NCI-H1092 treated with DMSO at 0.1 percent for 48 hours (cell line): ENCODE measurements at regions not wholly inside any gene's neighbourhood (a gene's known extent, or its start where the extent isn't known, plus 50 kb on each side); places are given as distances from the start of the nearest gene placed in this dataset.

Experiments
- DNase-seq: peaks from one replicate; lab custom pipeline; 2025; lab: John Stamatoyannopoulos, UW

DNA sequence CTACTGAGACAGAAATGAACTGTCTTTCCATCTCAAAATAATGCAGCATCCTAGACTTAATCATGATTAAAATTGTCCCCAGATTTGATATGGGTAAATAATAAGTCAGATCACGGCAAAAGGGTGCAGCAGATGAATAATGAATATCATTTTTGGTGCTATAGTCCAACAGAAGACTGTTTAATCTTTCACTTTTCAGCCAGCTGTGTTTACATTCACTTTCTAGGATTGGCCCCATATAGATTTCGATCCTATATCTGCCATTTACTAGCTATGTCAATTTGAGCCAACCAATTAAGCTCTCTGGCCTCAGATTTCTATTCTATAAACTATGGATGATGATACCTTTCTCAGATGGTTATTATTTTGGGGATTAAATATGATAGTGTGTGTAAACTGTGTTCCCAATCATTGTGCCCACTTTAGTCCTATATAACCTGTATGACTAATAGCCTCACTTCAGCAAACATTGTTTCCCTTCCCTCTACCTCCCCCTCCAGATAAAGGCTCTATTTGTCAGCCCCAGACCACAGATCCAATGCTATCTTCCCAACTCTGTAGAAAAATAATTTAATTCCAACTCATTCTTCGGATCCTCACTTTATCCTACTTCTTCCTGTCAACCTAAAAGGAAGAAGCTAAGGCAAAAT lies 53.6 kb upstream of the NT5E start:
- DNase-seq = no peak

DNA sequence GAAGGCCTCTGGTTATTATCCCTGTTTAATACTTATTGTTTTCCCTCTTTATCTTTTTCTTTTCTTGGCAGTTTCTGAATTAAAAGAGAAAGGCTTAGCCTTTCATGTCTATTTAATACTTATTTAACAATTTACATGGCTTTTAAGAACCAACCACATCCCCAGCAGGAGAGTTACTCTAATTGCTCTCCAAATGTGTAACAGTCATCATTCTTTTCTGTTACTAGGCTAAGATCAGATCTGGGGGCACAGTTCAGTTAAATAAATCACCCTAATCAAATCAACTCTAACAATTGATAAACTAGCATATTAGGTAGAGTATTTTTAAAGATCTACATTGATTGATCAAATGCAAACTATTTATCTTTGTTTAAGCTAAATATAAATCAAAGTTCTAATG lies 54.1 kb upstream of the NT5E start:
- no peak for DNase-seq

DNA sequence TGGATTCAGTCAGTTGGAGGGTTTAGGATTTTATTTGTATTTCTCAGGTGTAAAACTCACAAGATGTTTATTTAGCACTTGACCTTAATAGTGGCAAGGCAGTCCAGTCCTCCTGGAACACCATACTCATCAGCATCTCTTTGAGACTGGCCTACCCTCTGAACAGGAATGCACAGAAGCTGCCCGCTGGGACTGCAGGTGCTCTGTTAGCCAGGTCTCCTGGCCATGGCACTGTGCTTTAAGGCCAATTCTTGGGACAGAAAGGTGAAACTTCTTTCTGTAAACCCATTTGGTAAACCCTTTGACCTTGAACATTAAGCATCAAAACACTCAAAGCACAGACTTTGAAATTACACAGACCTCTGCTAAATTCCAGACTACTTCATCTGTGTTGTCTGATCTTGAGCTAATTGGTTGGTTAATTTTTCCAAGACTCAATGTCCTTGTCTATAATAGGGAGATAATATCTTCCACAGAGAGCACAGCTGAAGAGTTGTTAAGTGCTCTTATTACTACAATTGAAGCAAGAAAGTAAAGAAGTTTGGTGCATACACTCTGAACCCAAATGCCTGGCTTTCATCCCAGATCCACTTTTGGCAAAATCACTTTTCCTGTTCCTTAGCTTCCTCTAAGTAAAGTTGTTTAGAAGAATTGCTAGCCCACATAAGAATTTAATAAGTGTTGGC lies 54.9 kb upstream of the NT5E start:
- DNase-seq = no peak

DNA sequence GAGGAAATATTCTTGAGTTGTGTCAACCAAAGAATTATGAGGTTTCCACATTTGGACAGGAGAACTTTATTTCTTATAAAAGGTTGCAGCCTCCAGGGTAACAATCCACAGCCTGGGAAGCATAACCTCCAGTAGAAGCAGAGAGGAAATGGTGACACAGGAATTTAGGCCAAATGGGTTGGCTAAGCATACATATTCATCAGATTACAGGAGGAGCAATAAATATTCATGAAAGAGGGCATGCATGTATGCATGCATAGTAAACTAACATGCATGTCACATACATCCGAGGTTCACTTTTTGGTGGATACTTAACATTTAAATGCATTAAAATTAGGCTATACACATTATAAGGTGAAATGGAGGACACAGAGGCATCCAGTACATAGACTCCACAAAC lies 55.7 kb upstream of the NT5E start:
- DNase-seq = no peak

DNA sequence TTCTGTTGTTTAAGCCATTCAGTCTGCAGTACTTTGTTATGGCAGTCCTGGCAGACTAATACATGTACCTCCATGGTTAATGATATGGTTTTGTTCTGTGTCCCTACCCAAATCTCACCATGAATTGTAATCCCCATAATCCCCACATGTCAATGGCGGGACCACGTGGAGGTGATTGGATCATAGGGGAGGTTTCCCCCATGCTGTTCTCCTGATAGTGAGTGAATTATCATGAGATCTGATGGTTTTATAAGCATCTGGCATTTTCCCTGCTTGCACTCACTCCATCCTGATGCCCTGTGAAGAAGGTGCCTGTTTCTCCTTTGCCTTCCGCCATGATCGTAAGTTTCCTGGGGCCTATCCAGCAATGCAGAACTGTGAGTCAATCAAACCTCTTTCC lies 57.5 kb upstream of the NT5E start:
- DNase-seq = no peak

DNA sequence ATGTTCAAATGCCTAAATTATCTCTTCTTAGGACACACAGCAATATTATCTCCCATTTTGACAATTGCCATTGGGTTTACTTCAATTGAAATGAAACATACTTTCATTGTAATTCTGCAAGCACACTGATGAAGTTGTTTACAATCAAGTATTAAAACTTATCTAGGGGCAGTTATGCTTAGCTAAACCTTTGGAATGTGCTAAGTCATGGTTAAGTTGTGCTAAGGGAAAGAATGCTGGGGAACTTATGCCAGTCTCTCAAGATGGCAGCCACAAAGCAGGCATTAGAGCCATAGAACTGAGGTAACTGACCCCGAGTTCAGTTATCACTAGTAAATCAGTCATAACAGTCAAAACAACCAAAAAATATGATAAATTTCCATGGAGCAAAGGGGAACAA lies 59.1 kb upstream of the NT5E start:
- no peak for DNase-seq

DNA sequence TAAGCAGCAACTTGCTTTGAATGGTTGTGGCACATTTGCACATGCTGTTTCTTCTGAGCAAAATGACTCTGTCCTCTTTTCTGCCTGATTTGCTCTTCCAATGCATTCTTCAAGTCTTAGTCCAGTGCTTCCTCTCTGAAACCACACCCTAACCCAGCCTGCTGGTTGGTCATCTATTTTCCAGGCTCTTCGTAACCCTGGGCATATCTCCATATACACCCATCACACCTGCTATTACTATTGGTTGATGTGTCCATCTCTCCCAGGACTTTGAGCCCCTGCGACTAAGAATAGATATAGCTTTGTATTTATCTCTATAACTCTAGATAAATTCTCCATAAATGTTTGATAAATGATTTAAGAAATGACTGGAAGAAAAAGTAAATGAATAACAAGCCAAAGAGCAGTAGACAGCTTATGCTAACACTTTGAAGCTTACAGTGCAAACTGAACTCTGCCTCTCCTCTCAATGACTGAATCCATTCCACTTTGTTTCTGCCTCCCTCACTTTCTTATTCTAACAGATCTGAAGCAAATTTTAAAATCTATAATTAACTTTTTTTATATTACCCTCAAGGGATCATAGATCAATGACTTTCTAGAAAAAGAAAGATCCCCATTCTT lies 59.7 kb upstream of the NT5E start:
- DNase-seq = no peak

DNA sequence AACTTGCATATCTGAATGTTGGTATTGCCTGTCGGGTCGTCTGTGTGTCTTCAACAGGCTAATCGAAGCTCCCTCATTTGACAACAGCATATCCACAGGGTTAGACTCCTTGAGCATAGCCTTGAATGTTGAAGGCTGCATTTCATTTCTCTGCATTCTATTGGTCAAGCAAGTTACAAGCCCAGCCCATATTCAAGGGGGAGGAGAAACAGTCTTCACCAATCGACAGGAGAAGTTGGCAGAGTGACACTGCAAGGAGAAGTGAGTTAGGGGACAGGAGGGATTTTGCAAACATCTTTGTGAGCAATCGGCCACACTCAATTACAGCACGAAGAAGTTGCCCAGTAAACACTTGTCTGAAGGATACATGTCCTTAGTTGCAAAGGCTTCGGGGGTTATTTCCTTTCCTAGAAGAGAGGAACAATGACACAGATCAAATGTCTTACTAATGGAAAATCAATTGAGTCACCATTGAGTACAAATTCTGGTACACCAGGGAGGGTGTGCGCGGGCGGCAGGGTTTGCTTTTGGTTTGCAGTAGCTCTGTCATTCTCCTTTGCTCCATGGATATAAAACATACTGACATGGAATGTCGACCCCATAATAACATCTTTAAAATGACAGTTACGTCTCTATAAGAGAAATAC lies 60.6 kb upstream of the NT5E start:
- DNase-seq = no peak

DNA sequence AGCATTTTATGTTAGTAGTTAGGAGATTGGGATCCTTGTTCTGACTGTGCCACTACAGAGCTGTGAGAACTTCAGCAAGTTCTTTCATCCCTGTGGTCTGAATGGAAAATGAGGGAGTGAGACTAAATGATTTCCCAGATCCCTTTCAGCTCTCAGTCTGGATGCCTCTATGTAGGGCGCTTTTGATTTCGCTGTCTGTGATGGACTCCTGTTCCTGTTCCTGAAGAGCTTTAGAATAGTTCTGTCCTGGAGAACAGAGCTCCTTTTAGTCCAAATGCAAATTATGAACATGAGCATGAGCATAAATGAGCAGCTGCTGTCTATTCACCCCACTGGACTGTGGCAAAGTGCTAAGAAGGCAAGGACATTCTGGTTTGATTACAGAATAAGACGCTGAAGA lies 61.4 kb upstream of the NT5E start:
- no peak for DNase-seq

DNA sequence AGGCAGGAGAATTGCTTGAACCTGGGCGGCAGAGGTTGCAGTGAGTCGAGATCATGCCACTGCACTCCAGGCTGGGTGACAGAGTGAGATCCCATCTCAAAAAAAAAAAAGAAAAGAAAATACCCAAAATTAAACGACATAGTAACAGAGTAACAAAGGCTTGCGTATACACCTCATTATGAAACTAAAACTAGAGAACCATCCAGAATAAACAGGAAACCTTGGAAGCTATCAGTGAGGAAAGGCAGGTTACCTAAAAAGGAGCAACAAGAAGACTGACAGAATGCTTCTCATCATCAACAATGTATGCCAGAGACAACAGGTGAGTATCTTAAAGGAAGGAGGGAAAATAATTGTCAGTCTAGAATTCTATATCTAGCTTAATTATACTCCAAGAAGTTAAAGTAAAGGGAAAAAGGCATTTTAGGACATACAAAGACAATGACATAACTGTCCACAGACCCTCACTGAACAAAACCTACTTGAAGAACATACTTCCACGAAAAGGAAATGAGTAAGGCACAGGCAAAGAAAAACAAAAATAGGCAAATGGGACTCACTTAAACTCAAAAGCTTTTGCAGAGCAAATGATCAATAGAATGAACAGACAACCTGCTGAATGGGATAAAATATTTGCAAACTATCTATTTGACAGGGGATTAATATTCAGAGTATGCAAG lies 64.1 kb upstream of the NT5E start:
- no peak for DNase-seq

DNA sequence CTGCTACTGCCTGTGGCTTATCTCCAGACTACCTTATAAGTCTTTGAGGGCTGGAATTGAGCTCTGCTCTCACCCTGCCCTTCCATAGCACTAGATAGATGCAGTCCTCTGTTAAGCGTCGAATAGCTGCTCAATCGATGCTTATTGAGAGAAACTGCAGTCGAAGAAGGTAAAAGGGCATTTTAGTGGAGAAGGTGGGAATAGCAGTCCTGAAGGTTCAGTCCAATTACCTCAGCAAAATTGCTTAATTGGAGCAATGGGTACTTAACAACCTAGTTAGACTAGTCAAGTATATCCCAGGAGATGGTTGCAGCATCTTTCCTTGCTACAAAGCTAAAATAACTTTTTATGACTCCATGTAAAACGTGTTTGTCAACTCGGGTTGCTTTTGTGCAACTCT lies 66.8 kb upstream of the NT5E start:
- DNase-seq = no peak

DNA sequence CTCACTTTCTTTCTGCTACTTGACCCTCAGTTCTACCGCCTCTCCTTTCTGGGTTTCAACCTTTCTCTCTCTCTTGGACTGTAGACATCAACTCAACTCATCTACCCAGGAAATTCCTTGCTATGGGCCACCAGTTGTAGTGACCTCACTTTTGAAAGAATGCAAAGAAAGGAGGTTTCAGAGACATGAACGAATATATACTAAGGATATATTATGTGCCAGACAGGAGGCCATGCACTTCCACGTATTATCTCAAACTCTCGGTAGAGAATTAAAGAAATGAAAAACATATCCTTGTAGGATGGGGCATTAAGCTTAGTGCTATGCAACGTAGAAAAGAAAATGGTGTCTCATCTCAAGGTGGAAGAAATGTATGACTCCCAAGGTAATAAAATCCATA lies 67.3 kb upstream of the NT5E start:
- DNase-seq = no peak

DNA sequence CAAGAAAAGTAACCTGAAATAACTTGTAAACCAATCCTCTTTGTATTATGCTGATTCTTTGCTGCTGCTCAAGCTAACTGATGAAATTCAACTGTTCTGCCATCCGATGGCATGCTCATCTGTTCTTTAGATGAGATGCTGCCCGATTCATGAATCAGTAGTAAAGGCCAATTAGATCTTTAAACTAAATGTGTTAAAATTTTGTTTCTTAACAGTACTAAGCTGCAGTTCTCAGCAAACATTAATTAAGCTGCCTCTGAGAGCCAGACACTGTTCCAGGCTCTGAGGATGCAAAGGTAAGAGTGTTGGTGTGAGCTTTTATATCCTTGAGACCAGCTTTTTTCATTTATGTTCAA lies 77.0 kb upstream of the NT5E start:
- no peak for DNase-seq

DNA sequence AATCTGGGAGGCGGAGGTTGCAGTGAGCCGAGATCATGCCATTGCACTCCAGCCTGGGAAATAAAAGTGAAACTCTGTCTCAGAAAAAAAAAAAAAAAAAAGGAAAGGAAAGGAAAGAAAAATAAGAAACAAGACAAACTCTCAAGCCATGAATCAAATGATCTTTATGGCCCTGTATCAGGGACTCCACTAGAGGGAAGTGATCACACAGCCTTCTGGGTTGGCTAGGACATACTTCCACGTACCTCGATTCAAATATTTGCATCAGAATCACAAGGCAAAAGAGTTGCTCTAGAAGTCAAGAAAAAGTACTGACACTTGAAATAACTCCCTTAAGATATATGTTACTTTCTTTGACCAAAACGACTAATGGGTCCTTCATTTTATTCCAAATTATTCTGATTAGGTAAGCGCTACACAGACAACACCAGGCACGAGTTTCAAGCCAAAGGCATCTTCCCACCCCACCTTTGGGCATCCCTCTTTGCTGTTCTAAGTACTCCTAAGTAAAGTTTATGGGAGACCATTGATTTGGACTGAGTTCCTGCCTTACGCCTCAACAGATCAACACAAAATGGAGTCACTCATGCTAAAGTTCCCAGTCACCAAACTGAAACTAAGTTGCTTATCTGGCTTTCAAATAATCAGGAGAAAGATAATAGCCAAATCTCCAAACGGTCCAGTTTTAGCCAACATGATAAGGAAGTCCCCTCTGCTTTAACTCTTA lies 77.5 kb upstream of the NT5E start:
- DNase-seq = no peak

DNA sequence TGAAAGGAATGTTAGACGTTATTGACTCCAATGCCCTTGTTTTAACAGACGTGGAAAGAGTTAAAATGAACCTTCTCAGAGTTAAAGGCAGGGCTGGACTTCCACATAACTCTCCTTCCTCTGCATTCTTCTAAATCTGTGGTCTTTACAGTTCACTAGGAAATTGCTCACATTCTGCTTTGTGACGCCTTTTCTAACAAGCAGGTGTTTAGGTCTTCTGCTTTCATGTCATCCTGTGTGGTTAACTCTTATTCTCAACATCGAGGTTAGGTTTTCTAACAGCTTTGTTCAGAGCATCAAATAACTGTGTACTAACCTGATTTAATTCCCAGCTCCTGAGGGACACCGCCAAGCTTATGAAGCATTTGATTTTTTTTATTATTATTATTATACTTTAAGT lies 81.3 kb upstream of the NT5E start:
- no peak for DNase-seq

DNA sequence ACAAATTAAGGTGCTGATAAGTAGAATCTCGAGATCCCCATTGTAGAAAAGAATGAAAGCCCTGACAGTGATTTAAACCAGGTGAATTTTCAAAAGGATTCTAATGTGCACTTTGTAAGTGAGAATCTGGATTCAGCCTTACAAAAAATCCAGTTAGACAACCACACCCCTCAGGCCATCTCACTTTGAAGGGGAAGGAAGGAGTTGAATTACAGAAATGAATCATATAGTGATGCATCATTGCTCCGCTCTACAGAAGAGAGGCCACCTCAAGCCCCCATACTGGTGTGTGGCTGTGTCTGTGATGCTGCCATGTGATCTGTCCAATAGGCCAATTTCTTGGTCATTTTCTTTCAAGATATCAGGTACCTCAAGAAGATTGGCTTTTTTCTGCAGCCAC lies 85.5 kb upstream of the NT5E start:
- DNase-seq = no peak

DNA sequence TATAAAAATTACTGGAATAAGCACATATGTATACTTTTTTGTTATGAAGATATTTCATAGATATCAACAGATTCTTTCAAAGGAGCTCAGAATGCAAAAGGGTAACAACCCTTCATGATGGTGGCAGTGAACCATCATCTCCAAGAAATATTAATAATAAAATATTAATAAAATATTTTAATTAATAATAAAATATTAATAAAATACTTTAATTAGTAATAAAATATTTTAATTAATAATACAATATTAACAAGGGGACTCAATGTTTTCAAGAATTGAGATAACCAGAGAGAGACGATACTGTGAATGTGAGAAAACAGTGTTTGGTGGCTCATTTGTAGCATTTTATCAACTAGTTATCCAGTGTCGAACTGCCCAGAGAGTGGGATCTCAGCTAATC lies 86.0 kb upstream of the NT5E start:
- no peak for DNase-seq

DNA sequence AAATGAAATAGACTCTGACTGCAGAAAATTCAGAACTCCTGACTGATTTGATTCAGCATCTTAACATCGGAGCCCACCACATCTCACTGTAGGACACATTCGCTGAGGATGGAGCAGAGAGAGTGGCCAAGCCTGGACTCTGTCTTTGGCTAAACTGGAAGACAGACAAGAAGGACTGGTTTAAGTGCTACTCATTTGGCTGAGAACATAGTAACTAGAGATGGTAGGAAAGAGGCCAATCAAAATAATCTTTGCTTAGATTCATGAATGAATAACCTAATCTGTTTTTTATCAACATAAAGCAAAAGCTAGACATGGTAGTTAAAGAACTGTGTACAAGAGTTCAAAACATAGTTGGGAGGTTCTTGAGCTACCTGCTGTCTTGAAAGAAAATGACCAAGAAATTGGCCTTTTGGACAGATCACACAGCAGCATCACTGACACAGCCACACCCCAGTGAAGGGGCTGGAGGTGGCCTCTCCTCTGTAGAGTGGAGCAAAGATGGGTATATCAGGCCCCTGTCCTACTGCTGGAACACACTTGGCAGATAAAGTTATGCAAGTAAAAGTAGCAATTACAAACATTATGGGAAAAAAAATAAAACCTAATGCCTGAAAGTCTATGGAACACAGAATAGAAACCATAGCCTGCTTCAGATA lies 87.1 kb upstream of the NT5E start:
- no peak for DNase-seq

DNA sequence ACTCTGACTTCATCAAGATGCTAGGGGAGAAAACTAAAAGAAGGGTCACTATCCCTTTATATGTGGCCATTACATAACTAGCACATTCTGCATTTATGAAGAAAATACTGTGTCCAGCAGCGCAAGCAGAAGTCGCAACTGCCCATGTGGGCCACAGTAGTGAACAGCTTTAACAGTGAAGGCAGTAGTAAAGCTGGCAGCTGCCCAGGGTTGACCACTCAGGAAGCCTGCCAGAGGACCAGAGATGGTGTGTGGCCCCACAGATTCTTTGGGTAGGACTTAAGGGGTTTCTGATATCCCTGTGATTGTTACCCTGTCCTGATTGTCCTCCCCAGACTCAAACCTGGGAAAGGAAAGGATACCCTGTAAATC lies 88.3 kb upstream of the NT5E start:
- DNase-seq = no peak

DNA sequence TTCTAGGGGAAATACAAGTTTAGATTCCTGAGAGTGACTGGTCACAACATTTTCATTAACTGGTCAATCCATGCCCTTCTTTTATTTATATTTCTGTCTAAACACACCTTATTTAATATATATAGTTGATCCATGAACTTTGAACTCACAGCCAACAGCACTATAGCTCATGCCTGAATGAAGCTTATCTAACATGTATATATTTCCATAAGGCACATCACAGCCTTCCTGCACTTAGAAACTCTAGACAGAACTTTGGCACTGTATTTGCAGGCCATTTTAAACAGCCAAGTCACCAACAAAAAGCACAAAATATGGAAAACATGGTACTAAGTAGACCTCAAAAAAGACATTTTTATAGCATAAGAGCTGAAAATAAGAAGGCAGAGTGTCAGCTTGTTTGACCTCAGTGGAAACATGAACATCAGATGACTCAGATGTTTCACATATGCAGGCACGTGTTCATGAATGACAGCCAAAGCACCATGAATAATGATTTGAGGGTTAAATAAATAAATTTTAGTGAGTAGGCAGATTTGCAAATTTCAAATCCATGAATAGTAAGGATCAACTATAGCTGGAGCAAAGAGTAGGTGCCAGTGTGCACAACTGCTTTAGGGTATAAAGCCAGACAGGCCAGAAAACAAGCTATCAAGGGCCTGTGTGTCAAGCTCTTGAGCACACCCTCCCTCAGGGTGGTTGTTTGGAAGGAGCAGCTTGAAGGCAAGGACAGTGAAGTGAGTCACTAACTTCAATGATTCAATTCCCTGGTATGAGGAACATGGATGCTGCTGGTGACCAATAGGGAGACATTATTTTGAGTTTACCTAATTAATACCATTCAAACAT lies 88.9 kb upstream of the NT5E start:
- DNase-seq = no peak

DNA sequence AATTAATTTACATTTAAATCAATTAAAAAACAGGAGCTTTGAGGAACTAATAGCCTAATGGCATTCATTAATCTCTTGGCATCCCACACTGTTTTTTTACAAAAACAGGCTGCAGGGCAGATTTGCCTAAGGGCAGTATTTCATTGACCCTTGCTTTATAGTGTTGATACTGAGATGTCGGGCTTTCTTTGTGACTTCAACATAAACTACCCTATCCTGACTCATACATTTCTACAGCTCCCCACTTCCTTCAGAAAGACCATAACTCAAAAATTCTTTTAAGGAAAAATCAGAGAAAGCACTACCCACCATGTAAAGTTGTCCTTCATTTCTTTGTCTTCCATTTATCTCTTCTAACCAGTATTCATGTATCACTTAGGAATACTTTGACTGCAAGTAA lies 92.2 kb upstream of the NT5E start:
- DNase-seq = no peak
